Cardiac fibroblast (primary cell): ENCODE measurements at regions not wholly inside any gene's neighbourhood (a gene's known extent, or its start where the extent isn't known, plus 50 kb on each side); places are given as distances from the start of the nearest gene placed in this dataset.
"Not testable (repeated sequence)": the region's sequence is repeated elsewhere in the genome, so short reads cannot be mapped to it uniquely, and the experiment has no call there.

Experiments used
- DNase-seq, 2 donors: peaks; one replicate each; pipeline versions ENCODE4 v3.0.0 to v3.0.0-alpha.2; 2010; ENCODE audit warnings: low read depth in 2 of 2
- H3K4me3 ChIP-seq, 2 donors: replicated peaks in 1 of 2; 1 replicate in 1 of 2; 2 replicates in 1 of 2; pipeline ENCODE4 v1.5.1; 2011; ENCODE audit warnings: low read depth in 2 of 2, low read length in 2 of 2, mild to moderate bottlenecking in 2 of 2, moderate library complexity in 1 of 2
- TF ChIP-seq, protein P1 (sequence below): IDR thresholded peaks from one replicate; pipeline ENCODE4 v1.5.1; 2011; ENCODE audit warnings: low read depth, mild to moderate bottlenecking, low read length, inconsistent platforms

DNA sequence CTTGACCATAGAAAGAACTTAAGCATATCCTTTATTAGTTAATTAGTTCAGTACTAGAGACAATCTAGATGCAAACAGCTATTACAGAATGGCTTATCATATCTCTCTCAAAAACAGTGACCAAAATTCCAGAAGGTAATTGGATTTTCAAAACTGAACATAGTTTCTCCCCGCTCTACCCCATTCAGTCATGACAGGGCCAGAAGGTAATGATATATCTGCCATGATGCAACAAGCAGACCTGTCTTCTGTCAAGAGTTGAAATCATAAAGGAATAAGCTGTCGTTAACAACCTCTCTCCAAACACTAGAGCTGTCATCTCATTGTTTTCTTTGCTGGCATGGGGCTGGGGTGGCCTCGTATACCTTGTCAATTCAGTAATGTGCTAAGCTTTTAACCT lies 200.5 kb upstream of the POU5F2 start:
- TF ChIP-seq, protein P1, sequence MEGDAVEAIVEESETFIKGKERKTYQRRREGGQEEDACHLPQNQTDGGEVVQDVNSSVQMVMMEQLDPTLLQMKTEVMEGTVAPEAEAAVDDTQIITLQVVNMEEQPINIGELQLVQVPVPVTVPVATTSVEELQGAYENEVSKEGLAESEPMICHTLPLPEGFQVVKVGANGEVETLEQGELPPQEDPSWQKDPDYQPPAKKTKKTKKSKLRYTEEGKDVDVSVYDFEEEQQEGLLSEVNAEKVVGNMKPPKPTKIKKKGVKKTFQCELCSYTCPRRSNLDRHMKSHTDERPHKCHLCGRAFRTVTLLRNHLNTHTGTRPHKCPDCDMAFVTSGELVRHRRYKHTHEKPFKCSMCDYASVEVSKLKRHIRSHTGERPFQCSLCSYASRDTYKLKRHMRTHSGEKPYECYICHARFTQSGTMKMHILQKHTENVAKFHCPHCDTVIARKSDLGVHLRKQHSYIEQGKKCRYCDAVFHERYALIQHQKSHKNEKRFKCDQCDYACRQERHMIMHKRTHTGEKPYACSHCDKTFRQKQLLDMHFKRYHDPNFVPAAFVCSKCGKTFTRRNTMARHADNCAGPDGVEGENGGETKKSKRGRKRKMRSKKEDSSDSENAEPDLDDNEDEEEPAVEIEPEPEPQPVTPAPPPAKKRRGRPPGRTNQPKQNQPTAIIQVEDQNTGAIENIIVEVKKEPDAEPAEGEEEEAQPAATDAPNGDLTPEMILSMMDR: no peak
- H3K4me3 ChIP-seq: no peak overlapping the region
- DNase-seq: no peak

GRCh38 chr5:93933269-93933668 lies 191.9 kb upstream of the POU5F2 start:
- DNase-seq, H3K4me3 ChIP-seq: not testable (repeated sequence)

DNA sequence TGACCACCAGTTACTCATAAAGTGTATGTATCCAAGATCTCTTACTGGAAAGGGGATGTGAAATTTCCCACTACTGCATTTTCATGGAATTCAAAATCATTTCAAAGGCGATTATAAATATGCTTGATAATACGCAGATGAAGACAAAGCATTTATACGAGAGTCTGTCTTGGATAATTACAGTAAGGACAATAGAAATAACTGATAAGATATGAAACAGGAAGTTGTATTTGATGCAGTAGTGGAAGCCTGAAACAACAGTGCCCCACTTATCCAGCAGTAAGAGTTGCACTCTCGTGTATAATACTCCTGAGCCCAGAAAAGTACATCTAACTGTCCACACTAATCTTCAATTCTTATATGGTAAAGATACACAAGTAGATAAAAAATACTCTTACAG lies 188.7 kb upstream of the POU5F2 start:
- TF ChIP-seq, protein P1: no peak
- DNase-seq: no peak
- no peak overlapping the region for H3K4me3 ChIP-seq

DNA sequence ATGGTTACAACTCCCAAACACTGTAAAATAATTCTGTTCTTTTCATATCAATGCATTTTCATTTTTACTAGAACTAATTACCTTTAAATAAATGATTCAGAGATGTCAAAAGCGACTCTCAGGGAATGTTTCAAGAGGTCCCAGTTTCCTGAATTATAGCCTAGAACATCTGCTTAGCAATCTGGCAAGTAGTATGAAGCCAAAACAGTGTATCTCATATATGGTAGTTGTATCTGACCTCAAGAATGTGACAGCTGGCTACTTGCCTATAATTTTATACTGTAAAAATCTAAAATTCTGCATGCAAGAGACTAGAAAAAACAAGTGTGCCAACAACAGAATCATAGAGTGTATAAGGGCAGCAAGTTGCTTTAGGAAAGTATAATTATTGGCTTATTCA lies 187.7 kb upstream of the POU5F2 start:
- TF ChIP-seq, protein P1: no peak
- H3K4me3 ChIP-seq: no peak overlapping the region
- peak; percentile 46 to 65 for DNase-seq

GRCh38 chr5:93926831-93927620 lies 185.6 kb upstream of the POU5F2 start:
- TF ChIP-seq, protein P1: no peak
- H3K4me3 ChIP-seq: no peak overlapping the region
- peak; percentile 17 to 20 for DNase-seq

- DNase-seq: peak in 1 of 2 donors; percentile 30
Measured at GRCh38 chr5:93925321-93925720, 183.9 kb upstream of the POU5F2 start.

DNA sequence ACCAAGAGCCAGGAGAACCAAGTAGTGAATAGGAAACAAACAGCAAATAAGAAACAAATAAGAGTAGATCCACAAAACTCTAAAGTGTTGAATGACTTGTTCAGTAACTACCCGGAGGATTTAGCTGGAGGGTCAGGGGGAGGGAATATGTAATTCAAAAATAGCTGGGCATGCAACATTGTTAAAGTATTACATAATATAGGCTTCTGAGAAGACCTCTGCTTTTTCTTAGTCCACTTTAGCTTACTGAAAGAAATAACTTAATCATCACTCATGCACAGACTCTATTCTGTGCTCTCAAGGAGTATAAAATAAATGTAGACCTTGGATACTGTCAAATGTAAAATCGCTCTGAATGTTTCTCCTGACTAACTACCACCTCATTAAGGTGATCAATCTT lies 183.2 kb upstream of the POU5F2 start:
- DNase-seq: peak; percentile 11 to 40
- TF ChIP-seq, protein P1: no peak
- no peak overlapping the region for H3K4me3 ChIP-seq

More at GRCh38 chr5:93925321-93925720, 183.9 kb upstream of the POU5F2 start:
- no peak overlapping the region for H3K4me3 ChIP-seq
- TF ChIP-seq, protein P1: no peak
